ENCODE measurements at regions not wholly inside any gene's neighbourhood (a gene's known extent, or its start where the extent isn't known, plus 50 kb on each side); places are given as distances from the start of the nearest gene placed in this dataset.
"Not testable (repeated sequence)": the region's sequence is repeated elsewhere in the genome, so short reads cannot be mapped to it uniquely, and the experiment has no call there.

- DNase-seq, result no peak
These were observed 466.7 kb upstream of the TENM3 start for GRCh38 chr4:181776264-181777054.

DNA sequence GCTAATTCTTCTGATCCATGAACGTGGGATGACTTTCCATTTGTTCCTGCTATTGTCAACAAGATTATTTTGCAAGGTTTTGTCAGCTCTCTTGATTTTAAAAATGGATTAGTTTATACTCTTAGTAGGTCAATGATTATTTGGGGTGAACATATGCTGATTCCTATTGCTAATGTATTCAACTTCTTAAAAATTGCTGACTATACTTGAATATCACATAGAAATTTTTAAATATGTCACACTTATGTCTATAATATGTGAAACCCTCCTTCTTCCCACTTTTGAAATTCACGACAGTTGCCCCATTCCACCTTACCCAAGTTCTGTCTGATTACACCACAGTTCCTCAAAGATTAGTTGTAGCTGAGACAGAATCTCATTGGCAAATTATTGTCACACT lies 465.7 kb upstream of the TENM3 start:
- DNase-seq, result no peak

- DNase-seq, result no peak
These were observed 458.3 kb upstream of the TENM3 start for GRCh38 chr4:181784881-181785280.

GRCh38 chr4:181792641-181793040 lies 450.6 kb upstream of the TENM3 start:
- no peak for DNase-seq

DNA sequence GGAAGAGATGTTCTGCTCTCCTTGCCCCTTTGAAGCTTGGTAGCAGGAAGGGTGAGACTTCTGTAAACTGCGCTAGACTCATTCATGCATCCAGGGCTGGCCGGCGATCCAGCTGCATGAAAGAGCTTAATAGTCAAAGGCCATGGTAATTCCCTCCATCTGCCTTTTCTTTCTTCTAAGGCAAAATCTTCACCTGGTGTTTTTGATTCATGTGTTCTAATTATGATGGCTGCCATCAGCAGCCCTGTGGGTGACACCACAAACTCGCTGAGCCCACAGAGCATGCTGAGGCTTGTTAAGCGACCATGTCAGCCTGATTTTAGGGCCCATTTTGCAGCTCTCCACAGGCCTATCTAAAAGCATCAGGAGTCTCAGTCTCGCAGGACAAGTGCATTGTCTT lies 450.1 kb upstream of the TENM3 start:
- no peak for DNase-seq

- DNase-seq, result no peak
These were observed 446.7 kb upstream of the TENM3 start for GRCh38 chr4:181796502-181796901.

- no peak for DNase-seq
These were observed 444.7 kb upstream of the TENM3 start for GRCh38 chr4:181798536-181798935.

DNA sequence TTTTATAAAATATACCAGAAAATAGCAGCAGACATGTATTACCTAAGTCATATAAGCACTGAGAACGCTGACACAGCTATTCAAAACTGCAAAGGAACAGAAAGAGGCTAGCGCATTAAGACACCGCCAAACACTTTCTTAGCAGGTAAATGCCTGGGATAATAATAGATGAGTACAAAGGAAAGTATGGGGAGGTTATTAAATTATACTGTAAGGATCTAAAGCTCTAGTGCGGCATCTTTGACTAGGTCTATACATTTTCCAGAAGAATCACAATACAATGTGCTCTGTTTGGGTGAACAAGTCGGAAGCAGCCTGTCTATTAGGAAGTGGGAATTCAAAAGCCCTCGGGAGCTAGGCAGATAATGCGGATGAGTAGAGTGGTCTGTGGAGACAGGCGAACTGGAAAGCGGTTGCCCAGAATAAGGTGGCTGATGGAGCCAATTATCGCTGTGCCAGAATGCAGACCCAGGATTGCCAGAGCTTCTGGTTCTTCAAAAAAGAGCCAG lies 443.6 kb upstream of the TENM3 start:
- DNase-seq, result no peak

- no peak for DNase-seq
These were observed 441.0 kb upstream of the TENM3 start for GRCh38 chr4:181802207-181802606.

GRCh38 chr4:181807771-181808170 lies 435.4 kb upstream of the TENM3 start:
- no peak for DNase-seq

- no peak for DNase-seq
These were observed 432.5 kb upstream of the TENM3 start for GRCh38 chr4:181810711-181811110.

GRCh38 chr4:181811550-181811949 lies 431.7 kb upstream of the TENM3 start:
- DNase-seq, result not testable (repeated sequence)

- no peak for DNase-seq
These were observed 423.3 kb upstream of the TENM3 start for GRCh38 chr4:181819946-181820345.

DNA sequence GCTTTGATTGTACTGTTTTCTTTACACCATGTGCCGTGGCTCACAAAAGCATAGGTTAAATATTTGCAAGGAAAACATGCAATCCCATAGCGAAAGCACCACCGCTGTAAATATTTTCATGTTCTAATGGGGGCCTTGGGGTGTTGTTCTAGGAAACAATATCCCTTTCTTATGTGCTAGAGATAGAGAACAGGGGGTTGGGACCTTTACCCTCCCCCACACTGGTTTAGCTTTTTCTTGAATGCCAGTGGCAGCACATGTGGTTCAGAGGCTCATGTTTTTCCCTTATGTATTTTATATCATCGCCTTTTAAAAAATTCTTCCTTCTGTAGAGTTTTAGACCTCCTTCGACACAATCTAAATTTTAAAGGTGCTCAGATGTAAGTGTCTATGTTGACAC lies 422.6 kb upstream of the TENM3 start:
- DNase-seq, result no peak

- no peak for DNase-seq
These were observed 421.9 kb upstream of the TENM3 start for GRCh38 chr4:181821039-181822004.

DNA sequence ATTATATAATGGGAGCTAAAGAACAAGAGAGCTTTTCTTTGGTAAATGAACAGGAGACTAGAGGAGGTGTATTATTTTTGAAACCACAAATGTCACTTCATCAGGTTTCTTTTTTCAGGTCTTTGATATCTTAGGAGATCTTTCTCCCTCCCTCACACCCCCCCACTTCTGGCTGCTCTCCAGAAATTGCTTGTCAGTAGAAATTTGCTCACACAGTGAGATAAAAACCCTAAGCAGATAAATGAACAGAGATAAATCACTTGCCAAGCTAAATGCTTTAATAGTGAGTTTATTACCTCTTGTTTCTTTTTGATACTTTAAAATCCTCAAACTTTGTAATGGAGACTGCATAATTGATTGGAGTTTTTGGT lies 421.2 kb upstream of the TENM3 start:
- no peak for DNase-seq

- no peak for DNase-seq
These were observed 420.0 kb upstream of the TENM3 start for GRCh38 chr4:181823183-181823582.

GRCh38 chr4:181823645-181824044 lies 419.6 kb upstream of the TENM3 start:
- DNase-seq, result no peak

GRCh38 chr4:181825564-181825963 lies 417.6 kb upstream of the TENM3 start:
- DNase-seq, result no peak

DNA sequence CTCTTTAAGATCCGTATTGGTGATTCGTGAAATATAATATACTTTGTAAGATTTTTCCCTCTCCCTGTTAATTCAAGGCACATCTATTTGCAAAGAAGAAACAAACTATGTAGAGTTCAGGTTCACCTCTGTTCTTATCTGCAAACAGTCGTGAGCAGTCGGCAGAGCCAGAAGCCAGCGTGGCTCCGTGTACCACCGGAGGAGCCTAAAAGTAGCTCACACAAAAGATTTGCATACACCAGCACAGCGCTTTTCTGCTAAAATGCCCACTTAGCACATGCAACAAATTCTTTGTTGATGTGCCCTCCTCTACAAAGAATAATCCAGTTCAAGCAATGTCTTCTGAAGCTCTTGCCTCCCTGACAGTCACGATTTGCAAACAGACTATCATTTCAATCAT lies 416.0 kb upstream of the TENM3 start:
- DNase-seq, result no peak

DNA sequence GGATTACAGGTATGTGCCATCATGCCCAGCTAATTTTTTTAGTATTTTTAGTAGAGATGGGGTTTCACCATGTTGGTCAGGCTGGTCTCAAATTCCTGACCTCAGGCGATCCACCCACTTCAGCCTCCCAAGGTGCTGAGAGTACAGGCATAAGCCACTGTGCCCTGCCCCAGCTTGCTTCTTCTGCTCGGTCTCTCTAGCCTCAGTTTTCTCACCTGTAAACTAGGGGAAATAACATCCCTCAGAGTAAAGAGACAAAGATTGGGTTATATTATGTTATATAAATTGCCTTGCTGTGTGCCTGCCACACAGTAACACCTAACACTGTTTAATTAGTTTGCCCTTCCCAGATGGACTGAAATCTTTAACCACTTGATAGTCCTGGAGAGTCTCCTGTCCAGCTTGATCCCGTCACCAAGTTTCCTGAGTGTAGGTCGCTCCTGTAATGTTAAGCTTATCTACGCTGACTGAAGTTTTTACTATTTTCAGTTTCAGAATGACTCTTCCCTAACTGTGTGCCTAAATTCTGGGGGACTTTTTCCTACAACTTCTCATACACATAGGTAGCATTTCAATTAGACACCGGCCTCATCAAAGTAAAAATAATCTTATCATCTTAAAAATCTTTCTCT lies 412.7 kb upstream of the TENM3 start:
- DNase-seq, result no peak

DNA sequence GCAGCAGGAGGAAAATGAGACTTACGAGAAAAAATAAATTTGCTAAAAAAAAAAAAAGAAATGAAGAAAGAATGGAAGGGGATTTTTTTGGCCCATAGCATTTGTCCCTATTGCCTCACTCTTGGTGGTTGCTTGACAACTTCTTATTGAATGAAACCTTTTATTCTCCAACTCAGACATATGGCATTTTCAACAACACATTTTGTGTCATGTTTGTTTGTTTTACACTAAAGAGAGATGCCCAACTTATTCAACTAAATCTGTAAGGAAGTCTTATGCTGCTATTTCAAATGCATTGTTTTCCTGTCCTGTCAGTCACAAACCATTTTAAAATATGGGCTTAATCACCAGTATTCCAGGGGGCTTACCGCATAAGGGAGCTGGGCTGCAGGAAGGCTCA lies 409.1 kb upstream of the TENM3 start:
- no peak for DNase-seq

- DNase-seq, result no peak
These were observed 407.9 kb upstream of the TENM3 start for GRCh38 chr4:181835348-181835747.

Measured in activated CD8-positive, alpha-beta memory T cell treated with anti-CD3 and anti-CD28 coated beads, Interleukin-2, amount 50 U/mL, for 48 hours (primary cell).